HG02759 (cell line): ENCODE measurements at regions not wholly inside any gene's neighbourhood (a gene's known extent, or its start where the extent isn't known, plus 50 kb on each side); places are given as distances from the start of the nearest gene placed in this dataset.
"Not testable (repeated sequence)": the region's sequence is repeated elsewhere in the genome, so short reads cannot be mapped to it uniquely, and the experiment has no call there.

ENCODE experiments used
- ATAC-seq: cut with Tn5 transposase; IDR thresholded peaks from one replicate; pipeline ENCODE4 v1.9.1; 2021; ENCODE audit warnings: mild to moderate bottlenecking, moderate library complexity; ENCODE audit not compliant: unreplicated experiment

GRCh38 chr21:5013455-5014304, 5507.7 kb upstream of the TPTE start:
- ATAC-seq, result not testable (repeated sequence)

- not testable (repeated sequence) for ATAC-seq
Observed at GRCh38 chr21:5015187-5015586, 5506.2 kb upstream of the TPTE start.

- ATAC-seq, result peak; percentile 52
Observed at GRCh38 chr21:5019120-5019519, 5502.3 kb upstream of the TPTE start.

- peak; percentile 41 for ATAC-seq
Observed at GRCh38 chr21:5021815-5022214, 5499.6 kb upstream of the TPTE start.

- ATAC-seq, result peak; percentile 61
Observed at GRCh38 chr21:5022254-5022653, 5499.1 kb upstream of the TPTE start.

- peak; percentile 14 for ATAC-seq
Observed at GRCh38 chr21:5022748-5023147, 5498.6 kb upstream of the TPTE start.

GRCh38 chr21:5035147-5035546, 5486.2 kb upstream of the TPTE start:
- ATAC-seq, result not testable (repeated sequence)

- ATAC-seq, result not testable (repeated sequence)
Observed at GRCh38 chr21:5035587-5035986, 5485.8 kb upstream of the TPTE start.

GRCh38 chr21:5037606-5038331, 5483.6 kb upstream of the TPTE start:
- not testable (repeated sequence) for ATAC-seq

- not testable (repeated sequence) for ATAC-seq
Observed at GRCh38 chr21:5039926-5040325, 5481.5 kb upstream of the TPTE start.

- not testable (repeated sequence) for ATAC-seq
Observed at GRCh38 chr21:5042583-5042982, 5478.8 kb upstream of the TPTE start.

- not testable (repeated sequence) for ATAC-seq
Observed at GRCh38 chr21:5044812-5045211, 5476.6 kb upstream of the TPTE start.

GRCh38 chr21:5051303-5052018, 5469.9 kb upstream of the TPTE start:
- not testable (repeated sequence) for ATAC-seq

GRCh38 chr21:5055027-5055754, 5466.2 kb upstream of the TPTE start:
- peak; percentile 24 for ATAC-seq

GRCh38 chr21:5055996-5056962, 5465.1 kb upstream of the TPTE start:
- peak; percentile 65 for ATAC-seq

- ATAC-seq, result not testable (repeated sequence)
Observed at GRCh38 chr21:5057077-5057476, 5464.3 kb upstream of the TPTE start.

GRCh38 chr21:5060364-5061083, 5460.9 kb upstream of the TPTE start:
- ATAC-seq, result not testable (repeated sequence)

GRCh38 chr21:5064581-5065142, 5456.7 kb upstream of the TPTE start:
- not testable (repeated sequence) for ATAC-seq
